ENCODE measurements at regions not wholly inside any gene's neighbourhood (a gene's known extent, or its start where the extent isn't known, plus 50 kb on each side); places are given as distances from the start of the nearest gene placed in this dataset.
"Not testable (repeated sequence)": the region's sequence is repeated elsewhere in the genome, so short reads cannot be mapped to it uniquely, and the experiment has no call there.

GRCh38 chr4:53895137-53895536, 169.3 kb downstream of the CHIC2 start:
- H3K27me3 ChIP-seq (ENCODE audit: control insufficient read depth in 1 of 2, insufficient read depth in 2 of 2, low read length in 2 of 2): no peaks in the 10 kb centered on the region
- 58 to 59% methylated on average over 3 of the region's 3 CpGs for WGBS, 2 donors
- H3K27ac ChIP-seq (ENCODE audit: low read depth in 2 of 2, low read length in 1 of 2): no peak overlapping the region
- H3K36me3 ChIP-seq (ENCODE audit: control insufficient read depth in 2 of 2, insufficient read depth in 2 of 2, low read length in 1 of 2): no peaks in the 10 kb centered on the region
- no peaks in the 10 kb centered on the region for H3K4me1 ChIP-seq (ENCODE audit: control insufficient read depth in 2 of 2, insufficient read depth in 2 of 2, low read length in 1 of 2)
- H3K4me3 ChIP-seq (ENCODE audit: low read depth in 1 of 2, low read length in 2 of 2): no peak overlapping the region
- no peaks in the 10 kb centered on the region for H3K9me3 ChIP-seq (ENCODE audit: control insufficient read depth in 2 of 2, insufficient read depth in 1 of 2, low read depth in 1 of 2, low read length in 1 of 2)

- no peaks in the 10 kb centered on the region for H3K27me3 ChIP-seq (ENCODE audit: control insufficient read depth in 1 of 2, insufficient read depth in 2 of 2, low read length in 2 of 2)
- WGBS, 2 donors: 75 to 77% methylated on average over 4 of the region's 4 CpGs
- H3K9me3 ChIP-seq (ENCODE audit: control insufficient read depth in 2 of 2, insufficient read depth in 1 of 2, low read depth in 1 of 2, low read length in 1 of 2): no peaks in the 10 kb centered on the region
- no peak overlapping the region for H3K27ac ChIP-seq (ENCODE audit: low read depth in 2 of 2, low read length in 1 of 2)
- H3K36me3 ChIP-seq (ENCODE audit: control insufficient read depth in 2 of 2, insufficient read depth in 2 of 2, low read length in 1 of 2): no peaks in the 10 kb centered on the region
- H3K4me1 ChIP-seq (ENCODE audit: control insufficient read depth in 2 of 2, insufficient read depth in 2 of 2, low read length in 1 of 2): no peaks in the 10 kb centered on the region
- no peak overlapping the region for H3K4me3 ChIP-seq (ENCODE audit: low read depth in 1 of 2, low read length in 2 of 2)
Measured at GRCh38 chr4:53890461-53890860, 173.9 kb downstream of the CHIC2 start.

- WGBS, 2 donors: 72 to 79% methylated on average over 6 of the region's 6 CpGs
- Histone ChIP-seq H3K9me3 (ENCODE audit: control insufficient read depth in 2 of 2, insufficient read depth in 1 of 2, low read depth in 1 of 2, low read length in 1 of 2) (no peaks in the 10 kb centered on the region), H3K4me1 (ENCODE audit: control insufficient read depth in 2 of 2, insufficient read depth in 2 of 2, low read length in 1 of 2) (no peaks in the 10 kb centered on the region)
Measured at GRCh38 chr4:53889326-53890055, 174.9 kb downstream of the CHIC2 start.

GRCh38 chr4:53886090-53886489, 178.3 kb downstream of the CHIC2 start:
- Histone ChIP-seq H3K4me3 (ENCODE audit: low read depth in 1 of 2, low read length in 2 of 2) (no peak overlapping the region), H3K4me1 (ENCODE audit: control insufficient read depth in 2 of 2, insufficient read depth in 2 of 2, low read length in 1 of 2) (no peaks in the 10 kb centered on the region), H3K27me3 (ENCODE audit: control insufficient read depth in 1 of 2, insufficient read depth in 2 of 2, low read length in 2 of 2) (no peaks in the 10 kb centered on the region), H3K27ac (ENCODE audit: low read depth in 2 of 2, low read length in 1 of 2) (no peak overlapping the region), H3K36me3 (ENCODE audit: control insufficient read depth in 2 of 2, insufficient read depth in 2 of 2, low read length in 1 of 2) (no peaks in the 10 kb centered on the region), H3K9me3 (ENCODE audit: control insufficient read depth in 2 of 2, insufficient read depth in 1 of 2, low read depth in 1 of 2, low read length in 1 of 2) (no peaks in the 10 kb centered on the region)
- WGBS, 2 donors: 58 to 60% methylated on average over 2 of the region's 2 CpGs

More at GRCh38 chr4:53889326-53890055, 174.9 kb downstream of the CHIC2 start:
- Histone ChIP-seq H3K4me3 (ENCODE audit: low read depth in 1 of 2, low read length in 2 of 2) (no peak overlapping the region), H3K27me3 (ENCODE audit: control insufficient read depth in 1 of 2, insufficient read depth in 2 of 2, low read length in 2 of 2) (no peaks in the 10 kb centered on the region), H3K36me3 (ENCODE audit: control insufficient read depth in 2 of 2, insufficient read depth in 2 of 2, low read length in 1 of 2) (no peaks in the 10 kb centered on the region), H3K27ac (ENCODE audit: low read depth in 2 of 2, low read length in 1 of 2) (no peak overlapping the region)

- Histone ChIP-seq H3K36me3 (ENCODE audit: control insufficient read depth in 2 of 2, insufficient read depth in 2 of 2, low read length in 1 of 2) (no peaks in the 10 kb centered on the region), H3K4me1 (ENCODE audit: control insufficient read depth in 2 of 2, insufficient read depth in 2 of 2, low read length in 1 of 2) (no peaks in the 10 kb centered on the region), H3K9me3 (ENCODE audit: control insufficient read depth in 2 of 2, insufficient read depth in 1 of 2, low read depth in 1 of 2, low read length in 1 of 2) (no peaks in the 10 kb centered on the region), H3K4me3 (ENCODE audit: low read depth in 1 of 2, low read length in 2 of 2) (no peak overlapping the region), H3K27ac (ENCODE audit: low read depth in 2 of 2, low read length in 1 of 2) (no peak overlapping the region), H3K27me3 (ENCODE audit: control insufficient read depth in 1 of 2, insufficient read depth in 2 of 2, low read length in 2 of 2) (no peaks in the 10 kb centered on the region)
- WGBS, 2 donors: 62 to 69% methylated on average over 2 of the region's 2 CpGs
Measured at GRCh38 chr4:53885668-53886067, 178.7 kb downstream of the CHIC2 start.

- H3K4me1 ChIP-seq (ENCODE audit: control insufficient read depth in 2 of 2, insufficient read depth in 2 of 2, low read length in 1 of 2); H3K9me3 ChIP-seq (ENCODE audit: control insufficient read depth in 2 of 2, insufficient read depth in 1 of 2, low read depth in 1 of 2, low read length in 1 of 2); H3K27ac ChIP-seq (ENCODE audit: low read depth in 2 of 2, low read length in 1 of 2); H3K36me3 ChIP-seq (ENCODE audit: control insufficient read depth in 2 of 2, insufficient read depth in 2 of 2, low read length in 1 of 2); H3K27me3 ChIP-seq (ENCODE audit: control insufficient read depth in 1 of 2, insufficient read depth in 2 of 2, low read length in 2 of 2); H3K4me3 ChIP-seq (ENCODE audit: low read depth in 1 of 2, low read length in 2 of 2): not testable (repeated sequence)
- 86 to 88% methylated on average over 11 to 16 of the region's 18 CpGs for WGBS, 2 donors
Measured at GRCh38 chr4:53877096-53877495, 187.3 kb downstream of the CHIC2 start.

GRCh38 chr4:53866055-53866454, 198.3 kb downstream of the CHIC2 start:
- no peaks in the 10 kb centered on the region for H3K36me3 ChIP-seq (ENCODE audit: control insufficient read depth in 2 of 2, insufficient read depth in 2 of 2, low read length in 1 of 2)
- H3K27me3 ChIP-seq (ENCODE audit: control insufficient read depth in 1 of 2, insufficient read depth in 2 of 2, low read length in 2 of 2): no peaks in the 10 kb centered on the region
- H3K4me3 ChIP-seq (ENCODE audit: low read depth in 1 of 2, low read length in 2 of 2): no peak overlapping the region
- H3K9me3 ChIP-seq (ENCODE audit: control insufficient read depth in 2 of 2, insufficient read depth in 1 of 2, low read depth in 1 of 2, low read length in 1 of 2): no peaks in the 10 kb centered on the region
- 89 to 95% methylated on average over 8 of the region's 8 CpGs for WGBS, 2 donors
- no peaks in the 10 kb centered on the region for H3K4me1 ChIP-seq (ENCODE audit: control insufficient read depth in 2 of 2, insufficient read depth in 2 of 2, low read length in 1 of 2)
- H3K27ac ChIP-seq (ENCODE audit: low read depth in 2 of 2, low read length in 1 of 2): no peak overlapping the region

- 81 to 82% methylated on average over 5 of the region's 5 CpGs for whole genome bisulfite sequencing, 2 donors
- H3K4me3 ChIP-seq (ENCODE audit: low read depth in 1 of 2, low read length in 2 of 2): no peak overlapping the region
Measured at GRCh38 chr4:53865054-53865453, 199.4 kb downstream of the CHIC2 start.

GRCh38 chr4:53863736-53864365, 200.6 kb downstream of the CHIC2 start:
- H3K27ac ChIP-seq (ENCODE audit: low read depth in 2 of 2, low read length in 1 of 2): no peak overlapping the region
- H3K9me3 ChIP-seq (ENCODE audit: control insufficient read depth in 2 of 2, insufficient read depth in 1 of 2, low read depth in 1 of 2, low read length in 1 of 2): no peaks in the 10 kb centered on the region
- H3K27me3 ChIP-seq (ENCODE audit: control insufficient read depth in 1 of 2, insufficient read depth in 2 of 2, low read length in 2 of 2): no peaks in the 10 kb centered on the region
- 39 to 40% methylated on average over 4 of the region's 4 CpGs for WGBS, 2 donors
- no peaks in the 10 kb centered on the region for H3K4me1 ChIP-seq (ENCODE audit: control insufficient read depth in 2 of 2, insufficient read depth in 2 of 2, low read length in 1 of 2)
- no peak overlapping the region for H3K4me3 ChIP-seq (ENCODE audit: low read depth in 1 of 2, low read length in 2 of 2)
- H3K36me3 ChIP-seq (ENCODE audit: control insufficient read depth in 2 of 2, insufficient read depth in 2 of 2, low read length in 1 of 2): no peaks in the 10 kb centered on the region

More at GRCh38 chr4:53865054-53865453, 199.4 kb downstream of the CHIC2 start:
- Histone ChIP-seq H3K36me3 (ENCODE audit: control insufficient read depth in 2 of 2, insufficient read depth in 2 of 2, low read length in 1 of 2) (no peaks in the 10 kb centered on the region), H3K27ac (ENCODE audit: low read depth in 2 of 2, low read length in 1 of 2) (no peak overlapping the region), H3K27me3 (ENCODE audit: control insufficient read depth in 1 of 2, insufficient read depth in 2 of 2, low read length in 2 of 2) (no peaks in the 10 kb centered on the region), H3K9me3 (ENCODE audit: control insufficient read depth in 2 of 2, insufficient read depth in 1 of 2, low read depth in 1 of 2, low read length in 1 of 2) (no peaks in the 10 kb centered on the region), H3K4me1 (ENCODE audit: control insufficient read depth in 2 of 2, insufficient read depth in 2 of 2, low read length in 1 of 2) (no peaks in the 10 kb centered on the region)

GRCh38 chr4:53863158-53863557, 201.2 kb downstream of the CHIC2 start:
- Histone ChIP-seq H3K36me3 (ENCODE audit: control insufficient read depth in 2 of 2, insufficient read depth in 2 of 2, low read length in 1 of 2) (no peaks in the 10 kb centered on the region), H3K27ac (ENCODE audit: low read depth in 2 of 2, low read length in 1 of 2) (no peak overlapping the region), H3K4me3 (ENCODE audit: low read depth in 1 of 2, low read length in 2 of 2) (no peak overlapping the region), H3K4me1 (ENCODE audit: control insufficient read depth in 2 of 2, insufficient read depth in 2 of 2, low read length in 1 of 2) (no peaks in the 10 kb centered on the region), H3K27me3 (ENCODE audit: control insufficient read depth in 1 of 2, insufficient read depth in 2 of 2, low read length in 2 of 2) (no peaks in the 10 kb centered on the region), H3K9me3 (ENCODE audit: control insufficient read depth in 2 of 2, insufficient read depth in 1 of 2, low read depth in 1 of 2, low read length in 1 of 2) (no peaks in the 10 kb centered on the region)
- WGBS, 2 donors: 37 to 51% methylated on average over 3 of the region's 3 CpGs
